HG03280 (cell line): ENCODE measurements at regions not wholly inside any gene's neighbourhood (a gene's known extent, or its start where the extent isn't known, plus 50 kb on each side); places are given as distances from the start of the nearest gene placed in this dataset.
"Not testable (repeated sequence)": the region's sequence is repeated elsewhere in the genome, so short reads cannot be mapped to it uniquely, and the experiment has no call there.

Experiments used
- ATAC-seq: cut with Tn5 transposase; IDR thresholded peaks from one replicate; pipeline ENCODE4 v1.9.1; 2021; ENCODE audit warnings: mild to moderate bottlenecking, moderate library complexity; ENCODE audit not compliant: unreplicated experiment

DNA sequence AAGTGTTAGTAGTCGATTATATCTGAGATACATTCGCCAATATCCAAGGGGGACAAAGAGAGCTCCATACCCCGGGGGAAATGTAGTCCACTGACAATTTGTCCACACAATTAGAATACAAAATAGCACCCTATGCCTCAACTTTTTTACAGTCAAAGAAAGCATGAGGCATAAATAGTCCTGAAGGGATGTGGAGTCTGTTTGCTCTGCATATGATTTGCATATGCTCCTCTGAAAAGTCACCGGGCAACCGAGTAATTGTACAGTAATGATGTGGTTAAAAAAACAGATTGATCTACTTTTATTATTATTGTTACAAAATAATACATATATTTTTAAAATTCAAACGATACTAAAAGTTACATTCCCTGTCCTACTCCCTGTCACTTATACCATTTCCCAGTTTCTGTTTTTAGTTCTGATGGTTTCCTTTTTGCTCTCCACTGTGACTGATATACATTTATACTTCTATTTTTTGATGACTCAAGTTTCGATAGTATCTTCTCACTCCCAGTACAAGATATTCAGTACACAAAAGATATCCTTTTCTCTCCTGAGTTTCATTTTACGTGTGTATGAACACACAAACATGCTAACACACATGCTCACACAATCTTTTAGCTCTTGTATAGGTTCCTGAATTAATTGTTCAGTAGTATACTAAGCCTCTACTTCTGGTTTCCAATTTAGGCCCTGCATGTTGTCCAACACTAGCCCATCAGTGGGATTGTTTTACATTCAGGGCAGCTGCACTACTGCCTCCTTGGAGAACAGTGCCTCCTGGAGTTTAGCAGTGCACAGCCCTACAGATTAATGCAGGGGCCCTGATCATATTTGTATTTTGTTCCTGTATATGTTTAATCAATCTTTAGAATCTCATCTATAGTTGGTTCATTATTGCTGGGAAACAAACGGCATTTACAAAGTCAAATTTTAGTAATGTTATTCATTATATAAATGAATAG, 130.9 kb downstream of the TES start:
- ATAC-seq, result no peak

GRCh38 chr7:116342125-116342524, 131.8 kb downstream of the TES start:
- no peak for ATAC-seq

- no peak for ATAC-seq
Measured at GRCh38 chr7:116347151-116347832, 137.0 kb downstream of the TES start.

GRCh38 chr7:116348346-116348745, 138.0 kb downstream of the TES start:
- no peak for ATAC-seq

DNA sequence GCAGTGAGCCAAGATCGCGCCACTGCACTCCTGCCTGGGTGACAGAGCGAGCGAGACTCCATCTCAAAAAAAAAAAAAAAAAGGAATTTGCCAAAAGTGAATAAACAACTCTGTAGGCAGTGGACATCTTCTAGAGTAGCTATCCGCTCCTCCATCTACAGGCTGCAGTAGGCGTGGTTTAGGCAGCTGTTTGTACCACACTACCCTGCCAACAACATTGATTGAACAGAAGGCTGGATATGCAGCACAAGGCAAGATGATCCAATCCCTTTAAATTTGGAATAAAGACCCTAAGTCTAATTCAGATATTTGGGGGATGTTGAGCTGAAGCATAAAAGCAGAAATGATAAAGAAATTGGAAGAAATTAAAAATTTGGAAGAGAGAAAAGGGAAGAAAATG, 141.6 kb downstream of the TES start:
- no peak for ATAC-seq

DNA sequence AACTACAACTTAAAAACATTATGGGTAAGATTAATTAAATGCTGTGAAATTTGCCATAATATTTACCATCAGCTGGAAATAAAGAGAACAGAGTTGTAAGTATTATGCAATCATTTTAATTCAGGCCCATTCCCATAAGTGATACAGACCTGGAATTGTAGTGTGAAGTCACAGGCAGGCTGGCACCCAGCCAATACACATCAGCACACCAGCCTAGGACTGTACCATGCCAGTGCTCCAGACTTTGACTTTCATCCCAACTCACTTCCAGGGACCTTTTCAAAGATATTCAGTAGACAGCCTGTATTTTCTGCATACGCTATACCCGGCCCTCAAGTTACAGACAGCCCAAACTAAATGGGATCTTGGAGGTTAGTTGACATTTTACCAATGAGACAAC, 143.3 kb downstream of the TES start:
- ATAC-seq, result no peak

- ATAC-seq, result no peak
Measured at GRCh38 chr7:116354171-116354545, 143.8 kb downstream of the TES start.

DNA sequence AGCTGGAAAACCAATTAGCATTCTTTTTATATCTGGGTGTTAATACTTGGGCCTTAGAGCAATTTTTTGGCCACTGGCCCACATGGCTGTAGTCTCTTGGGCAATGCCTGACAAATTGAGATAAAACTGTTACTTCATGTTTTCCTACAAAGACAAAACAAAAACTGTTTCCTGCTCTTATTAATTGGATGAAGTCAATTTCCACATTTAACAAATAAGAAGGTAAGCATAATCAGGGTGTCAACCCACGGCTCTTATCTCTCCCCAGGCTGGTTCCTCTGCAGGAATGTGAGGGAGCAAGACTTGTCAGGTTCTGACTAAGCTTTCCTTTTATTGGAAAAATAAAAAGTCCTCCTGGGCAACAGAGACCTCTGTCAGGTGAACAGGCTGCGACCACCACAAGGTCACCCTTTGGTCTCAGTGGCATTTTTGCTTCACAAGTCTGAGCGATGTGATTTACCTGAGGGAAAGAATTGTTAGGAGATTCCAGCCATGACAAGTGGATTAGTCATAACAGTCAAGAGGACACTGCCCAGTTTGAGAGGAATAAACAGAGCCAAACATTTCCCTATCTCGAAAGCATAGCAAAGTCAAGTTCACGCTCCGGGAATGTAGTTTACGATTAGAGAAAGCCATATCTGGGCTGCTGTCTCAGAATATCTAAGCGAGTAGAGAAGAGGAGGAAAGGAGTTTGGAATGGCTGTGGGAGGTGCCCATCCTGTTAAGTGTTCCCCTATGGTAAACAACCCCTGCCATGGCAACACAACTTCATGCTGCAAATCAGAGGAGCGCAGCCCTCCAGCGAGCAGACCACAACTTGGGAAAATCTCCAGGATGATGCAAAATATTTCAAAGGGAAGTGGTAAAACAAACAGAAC, 144.4 kb downstream of the TES start:
- no peak for ATAC-seq

DNA sequence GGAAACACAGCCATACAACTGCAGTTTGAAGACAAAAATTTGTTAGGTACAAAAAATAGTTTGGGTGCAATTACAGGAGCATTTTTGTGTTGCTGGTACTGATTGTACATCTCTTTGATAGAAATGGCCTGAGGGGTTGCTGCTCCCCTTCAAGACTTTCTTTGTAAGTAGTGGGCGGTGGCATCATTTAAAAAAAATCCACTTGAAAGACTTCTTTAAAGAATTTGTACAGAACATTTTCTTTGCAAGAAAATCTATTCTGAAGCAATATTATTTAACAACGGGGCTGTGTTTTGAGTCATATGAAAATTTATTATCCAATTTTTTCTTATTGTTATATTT, 144.1 kb upstream of the CAV2 start:
- no peak for ATAC-seq

DNA sequence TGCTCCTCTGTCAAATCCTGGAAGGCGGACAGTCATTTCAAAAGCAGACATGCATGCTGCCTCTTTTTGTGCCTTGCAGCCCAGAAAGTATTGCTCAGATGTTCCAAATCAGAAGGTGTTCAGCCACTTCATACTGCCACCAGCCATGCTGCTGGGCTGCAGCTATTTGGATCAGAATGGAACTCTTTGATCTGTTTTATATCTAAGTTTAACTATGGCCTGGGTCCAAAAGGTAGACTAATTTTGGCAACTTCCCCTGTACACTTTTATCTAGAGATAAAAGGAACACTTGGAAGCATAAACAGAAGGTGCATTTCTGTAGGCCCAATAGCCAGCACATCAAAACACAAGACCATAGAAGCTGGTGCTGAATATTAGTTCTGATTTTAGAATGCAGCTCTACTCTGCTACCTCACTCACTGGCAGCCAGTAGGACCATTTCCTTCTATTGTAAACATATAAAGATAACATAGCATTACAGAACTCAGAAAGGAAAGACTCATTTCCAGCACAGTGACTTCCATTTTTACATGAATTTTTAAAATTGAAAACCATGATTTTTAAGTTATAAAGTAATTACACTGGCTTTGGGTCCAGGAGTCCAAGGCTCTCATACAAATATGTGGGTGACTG, 143.1 kb upstream of the CAV2 start:
- ATAC-seq, result no peak

DNA sequence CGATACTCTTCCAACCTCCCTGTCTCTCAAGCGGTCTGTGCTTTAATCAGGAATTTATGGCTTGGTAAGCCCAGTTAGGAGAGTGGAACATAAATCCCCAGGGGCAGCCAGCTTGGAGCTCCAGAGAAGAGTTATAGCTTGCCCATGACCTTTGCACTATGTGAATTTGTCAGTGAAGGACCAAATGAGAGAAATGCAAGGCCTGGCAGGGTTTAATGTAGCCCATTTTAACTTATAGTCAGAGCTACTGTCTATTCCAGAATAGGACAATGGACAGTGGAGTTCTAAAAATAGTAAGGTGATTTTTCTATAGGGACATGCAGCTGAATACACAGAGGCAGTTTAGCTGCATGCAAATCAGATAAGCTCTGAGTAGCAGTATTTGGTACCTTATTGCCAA, 142.6 kb upstream of the CAV2 start:
- no peak for ATAC-seq

- no peak for ATAC-seq
Measured at GRCh38 chr7:116357781-116358670, 141.5 kb upstream of the CAV2 start.

- no peak for ATAC-seq
Measured at GRCh38 chr7:116361767-116362166, 137.8 kb upstream of the CAV2 start.

GRCh38 chr7:116363637-116364432, 135.7 kb upstream of the CAV2 start:
- no peak for ATAC-seq

DNA sequence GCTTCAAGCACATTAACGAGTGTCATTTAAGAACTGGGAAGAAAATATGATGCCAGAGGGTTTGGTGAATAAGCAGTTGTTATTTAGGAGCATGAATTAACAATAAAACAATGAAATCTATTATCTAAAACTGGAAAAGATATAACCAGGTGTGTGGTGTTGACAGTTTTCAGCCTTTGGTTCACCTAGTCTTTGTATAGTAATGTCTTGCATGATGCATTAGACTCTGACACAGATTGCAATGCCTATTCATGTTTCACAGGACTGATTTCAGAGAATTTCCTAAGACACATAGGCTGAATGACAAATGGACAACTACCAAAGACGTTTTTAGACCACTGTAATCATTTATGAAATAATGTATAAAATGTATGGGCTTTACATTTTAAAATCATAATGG, 135.1 kb upstream of the CAV2 start:
- ATAC-seq, result no peak

- no peak for ATAC-seq
Measured at GRCh38 chr7:116365797-116366196, 133.7 kb upstream of the CAV2 start.

- ATAC-seq, result no peak
Measured at GRCh38 chr7:116367171-116367813, 132.2 kb upstream of the CAV2 start.

DNA sequence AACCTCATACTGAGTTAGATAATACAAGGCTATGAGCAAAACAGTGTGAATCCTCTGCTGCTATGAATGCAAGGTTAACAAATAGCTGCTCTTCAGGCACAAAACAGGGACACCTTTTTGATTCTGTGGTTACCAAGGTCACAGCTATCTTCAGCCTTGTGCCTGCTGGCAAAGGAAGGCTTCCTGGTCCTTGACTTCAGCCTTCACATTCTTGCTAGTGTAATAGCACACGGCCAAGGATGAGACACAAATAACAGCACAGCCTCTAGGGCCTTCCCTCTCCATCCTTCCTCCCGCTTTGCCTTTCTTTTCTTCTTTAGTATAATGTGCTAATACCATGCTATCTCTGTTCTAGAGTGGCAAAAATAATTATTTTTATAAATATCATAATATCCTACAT, 130.6 kb upstream of the CAV2 start:
- no peak for ATAC-seq

DNA sequence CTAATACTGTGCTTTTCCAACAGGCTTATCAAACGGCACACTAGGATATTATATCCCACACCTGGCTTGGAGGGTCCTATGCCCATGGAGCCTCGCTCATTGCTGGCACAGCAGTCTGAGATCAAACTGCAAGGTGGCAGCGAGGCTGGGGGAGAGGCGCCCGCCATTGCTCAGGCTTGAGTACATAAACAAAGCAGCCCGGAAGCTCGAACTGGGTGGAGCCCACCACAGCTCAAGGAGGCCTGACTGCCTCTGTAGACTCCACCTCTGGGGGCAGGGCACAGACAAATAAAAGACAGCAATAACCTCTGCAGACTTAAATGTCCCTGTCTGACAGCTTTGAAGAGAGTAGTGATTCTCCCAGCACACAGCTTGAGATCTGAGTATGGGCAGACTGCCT, 128.0 kb upstream of the CAV2 start:
- ATAC-seq, result not testable (repeated sequence)
